Endothelial cell of umbilical vein (primary cell): ENCODE measurements at regions not wholly inside any gene's neighbourhood (a gene's known extent, or its start where the extent isn't known, plus 50 kb on each side); places are given as distances from the start of the nearest gene placed in this dataset.

Experiments used
- BruUV-seq: library from RNA; stranded (reverse); fragments of 400-500 nt; replicated peaks from 2 replicates; lab custom pipeline; 2021; lab: Mats Ljungman, UMichigan
- CTCF ChIA-PET: fragments of 300-600, 350-600 bp; sonication (Branson Sonifier 250); formaldehyde crosslinking; loops from one replicate; lab custom pipeline; 2021; ENCODE audit warnings: antibody characterized with exemption, inconsistent platforms; lab: Charles Lee
- POLR2A ChIA-PET: fragments of 300-600, 350-600 bp; sonication (Branson Sonifier 250); formaldehyde crosslinking; loops from one replicate; lab custom pipeline; 2021; ENCODE audit warnings: antibody characterized with exemption, inconsistent platforms; lab: Charles Lee
- DNase-seq: peaks from one replicate; pipeline ENCODE4 v3.0.0-alpha.2; 2011; ENCODE audit warnings: low read depth, low spot score
- FAIRE-seq: peaks from 2 replicates; lab custom pipeline; 2011; peaks lifted over from hg19 to GRCh38; lab: Jason Lieb, UNC
- H2AFZ ChIP-seq: 2 replicates; pipeline ENCODE4 v1.6.0; 2012; ENCODE audit warnings: low read depth, low read length, control low read depth, inconsistent platforms
- H3K27ac ChIP-seq: 2 replicates; pipeline ENCODE4 v1.5.1; 2011; ENCODE audit warnings: low read depth, mild to moderate bottlenecking, control low read depth, low read length, moderate library complexity; ENCODE audit not compliant: insufficient read depth
- H3K27me3 ChIP-seq, 2 experiments: 2 replicates each; pipeline versions ENCODE4 v1.6.0 to v1.6.1; 2011; ENCODE audit warnings: low read length in 2 of 2, mixed read lengths in 1 of 2; ENCODE audit not compliant: control insufficient read depth in 2 of 2, insufficient read depth in 2 of 2
- H3K36me3 ChIP-seq, 2 experiments: 2 replicates in 1 of 2; 3 replicates in 1 of 2; pipeline ENCODE4 v1.5.1; 2011; ENCODE audit warnings: low read length in 2 of 2, mild to moderate bottlenecking in 1 of 2, moderate library complexity in 1 of 2; ENCODE audit not compliant: control insufficient read depth in 2 of 2, insufficient read depth in 2 of 2; ENCODE audit errors: extremely low read depth in 1 of 2
- H3K4me1 ChIP-seq: 3 replicates; pipeline ENCODE4 v1.5.1; 2011; ENCODE audit warnings: mild to moderate bottlenecking, low read length; ENCODE audit not compliant: control insufficient read depth, insufficient read depth; ENCODE audit errors: extremely low read depth
- H3K4me2 ChIP-seq: 2 replicates; pipeline ENCODE4 v1.6.1; 2011; ENCODE audit warnings: low read length, control low read depth, mixed read lengths; ENCODE audit not compliant: insufficient read depth
- H3K4me3 ChIP-seq, 3 experiments: fragments of 200-600 bp in 1 of 3; sonication (generic), shearing (Covaris generic) in 1 of 3; replicated peaks in 1 of 3; 2 replicates each; pipeline ENCODE4 v1.5.1; 2011 to 2016; ENCODE audit warnings: control low read depth in 3 of 3, low read length in 3 of 3, mild to moderate bottlenecking in 2 of 3, inconsistent platforms in 1 of 3, low read depth in 1 of 3, moderate library complexity in 1 of 3; ENCODE audit not compliant: insufficient read depth in 1 of 3
- H3K79me2 ChIP-seq: 2 replicates; pipeline ENCODE4 v1.6.0; 2012; ENCODE audit warnings: low read length, inconsistent platforms; ENCODE audit not compliant: control insufficient read depth, insufficient read depth
- H3K9ac ChIP-seq: replicated peaks from 2 replicates; pipeline ENCODE3; 2011; ENCODE audit warnings: low read length, control low read depth; ENCODE audit not compliant: insufficient read depth; ENCODE audit errors: extremely low read depth
- H3K9me1 ChIP-seq: replicated peaks from 3 replicates; pipeline ENCODE4 v1.6.0; 2011; ENCODE audit warnings: mild to moderate bottlenecking, low read length; ENCODE audit not compliant: control insufficient read depth, insufficient read depth; ENCODE audit errors: extremely low read depth
- H3K9me3 ChIP-seq: replicated peaks from 2 replicates; pipeline ENCODE4 v1.5.1; 2012; ENCODE audit warnings: low read length, inconsistent platforms; ENCODE audit not compliant: control insufficient read depth, insufficient read depth
- H4K20me1 ChIP-seq: replicated peaks from 2 replicates; pipeline ENCODE3; 2011; ENCODE audit warnings: mild to moderate bottlenecking, low read length; ENCODE audit not compliant: control insufficient read depth, insufficient read depth; ENCODE audit errors: extremely low read depth
- CTCF ChIP-seq, 2 donors: IDR thresholded peaks; 1 replicate in 1 of 2; 2 replicates in 1 of 2; pipeline ENCODE4 v1.5.1; 2011; ENCODE audit warnings: low read length in 2 of 2, mild to moderate bottlenecking in 2 of 2, moderate library complexity in 2 of 2, control low read depth in 1 of 2, inconsistent platforms in 1 of 2, low read depth in 1 of 2; ENCODE audit not compliant: insufficient read depth in 1 of 2; ENCODE audit errors: extremely low read depth in 1 of 2
- EZH2 ChIP-seq: IDR thresholded peaks from 2 replicates; pipeline ENCODE4 v1.6.1; 2012; ENCODE audit warnings: borderline replicate concordance, low read depth, mild to moderate bottlenecking, moderate library complexity, low read length, inconsistent platforms; ENCODE audit not compliant: severe bottlenecking
- FOS ChIP-seq: IDR thresholded peaks from 2 replicates; pipeline ENCODE4 v1.6.1; 2011; ENCODE audit warnings: mild to moderate bottlenecking, low read length, moderate library complexity, borderline replicate concordance; ENCODE audit not compliant: insufficient read depth
- GATA2 ChIP-seq: IDR thresholded peaks from 2 replicates; pipeline ENCODE4 v1.7.0; 2011; ENCODE audit warnings: low read depth, mild to moderate bottlenecking, moderate library complexity, mixed read lengths, low read length; ENCODE audit not compliant: insufficient read length, insufficient read depth
- JUN ChIP-seq: IDR thresholded peaks from 2 replicates; pipeline ENCODE4 v1.6.1; 2011; ENCODE audit warnings: borderline replicate concordance, low read depth; ENCODE audit not compliant: insufficient read length, insufficient read depth
- MAX ChIP-seq: IDR thresholded peaks from 2 replicates; pipeline ENCODE4 v1.6.1; 2011; ENCODE audit not compliant: insufficient read depth, insufficient read length
- MYC ChIP-seq: IDR thresholded peaks from one replicate; pipeline ENCODE4 v1.6.1; 2011; ENCODE audit warnings: mild to moderate bottlenecking, low read depth, low read length
- POLR2A ChIP-seq: IDR thresholded peaks from 2 replicates; pipeline ENCODE4 v1.6.1; 2012; ENCODE audit warnings: low read depth, mild to moderate bottlenecking, control low read depth, low read length
- POLR2AphosphoS5 ChIP-seq: IDR thresholded peaks from 2 replicates; pipeline ENCODE4 v1.6.1; 2012; ENCODE audit warnings: low read depth, mild to moderate bottlenecking, control low read depth, low read length, moderate library complexity; ENCODE audit not compliant: insufficient read depth
- dilution Hi-C: fragments of 300-500 bp; cut with MboI; formaldehyde crosslinking; loops from one replicate; pipeline ENCODE4 v1.15.0; 2019; ENCODE audit warnings: low sequenced_read_pairs; ENCODE audit not compliant: extremely low pct_ligation_motif_present
- intact Hi-C: fragments of 100-400 bp; cut with micrococcal nuclease; formaldehyde crosslinking; loops from one replicate; pipeline ENCODE4 v1.10.0; 2022

- no TSS peak for BruUV-seq
- H3K4me2 ChIP-seq, result no peak overlapping the region
- H3K27ac ChIP-seq, result no peak overlapping the region
- no peaks in the 10 kb centered on the region for H3K27me3 ChIP-seq
- FAIRE-seq (no peak), DNase-seq (no peak)
- H3K9me1 ChIP-seq, result no peaks in the 10 kb centered on the region
- H3K79me2 ChIP-seq, result no peaks in the 10 kb centered on the region
- H3K36me3 ChIP-seq, result no peaks in the 10 kb centered on the region
- no peaks in the 10 kb centered on the region for H4K20me1 ChIP-seq
- ChIA-PET POLR2A (no interaction called here), CTCF (no interaction called here)
- no peak overlapping the region for H2AFZ ChIP-seq
- dilution Hi-C loops, result no loop called here
- intact Hi-C loops, result no loop called here
- H3K9me3 ChIP-seq, result peaks cover 1% of the 10 kb centered on the region
- TF ChIP-seq MYC (no peak), FOS (no peak), POLR2AphosphoS5 (no peak), JUN (no peak)
- H3K4me3 ChIP-seq, result no peak overlapping the region
- H3K9ac ChIP-seq, result no peak overlapping the region
- H3K4me1 ChIP-seq, result no peaks in the 10 kb centered on the region
Measured at GRCh38 chr16:17607075-17607509, 136.3 kb upstream of the XYLT1 start.

- BruUV-seq, result no TSS peak
- POLR2A ChIA-PET, result no interaction called here
- TF ChIP-seq JUN (no peak), POLR2A (no peak), GATA2 (no peak), POLR2AphosphoS5 (no peak), CTCF (IDR thresholded peaks at IDR 0.05; ENCODE audit: extremely low read depth in 1 of 2, insufficient read depth in 1 of 2, low read depth in 1 of 2, low read length in 2 of 2) (no peak), EZH2 (no peak), MYC (no peak), FOS (no peak), MAX (no peak)
Measured at GRCh38 chr16:17606460-17606859, 135.7 kb upstream of the XYLT1 start.

More at GRCh38 chr16:17606460-17606859, 135.7 kb upstream of the XYLT1 start:
- no peaks in the 10 kb centered on the region for H3K79me2 ChIP-seq
- H3K9ac ChIP-seq, result no peak overlapping the region
- CTCF ChIA-PET, result no interaction called here
- dilution Hi-C loops, result no loop called here
- H3K9me3 ChIP-seq, result peaks cover 1% of the 10 kb centered on the region
- H3K4me3 ChIP-seq, result no peak overlapping the region
- no peak for DNase-seq
- no peaks in the 10 kb centered on the region for H3K4me1 ChIP-seq
- no peak overlapping the region for H2AFZ ChIP-seq
- no peak for FAIRE-seq
- intact Hi-C loops, result no loop called here
- no peaks in the 10 kb centered on the region for H4K20me1 ChIP-seq
- no peaks in the 10 kb centered on the region for H3K27me3 ChIP-seq
- H3K4me2 ChIP-seq, result no peak overlapping the region
- no peaks in the 10 kb centered on the region for H3K9me1 ChIP-seq
- H3K36me3 ChIP-seq, result no peaks in the 10 kb centered on the region
- no peak overlapping the region for H3K27ac ChIP-seq
